Heart left ventricle (tissue), 16 donors: ENCODE measurements at regions not wholly inside any gene's neighbourhood (a gene's known extent, or its start where the extent isn't known, plus 50 kb on each side); places are given as distances from the start of the nearest gene placed in this dataset.

Experiments used
- ATAC-seq, 4 donors: fragments of 200-7000 bp; cut with Tn5 transposase; one replicate each; pipeline ENCODE4 v1.9.1; 2020 to 2022; ENCODE audit warnings: moderate library complexity in 4 of 4, mild to moderate bottlenecking in 3 of 4, moderate number of reproducible peaks in 1 of 4
- DNase-seq, 5 donors: peaks; one replicate each; pipeline ENCODE4 v3.0.0-alpha.2; 2020
- H3K27ac ChIP-seq, 12 donors: fragments of 200-600 bp; sonication (generic) in 4 of 12; one replicate each; pipeline versions ENCODE4 v1.5.0 to v1.8.0; 2016 to 2022; ENCODE audit warnings: mild to moderate bottlenecking in 2 of 12
- H3K27me3 ChIP-seq, 9 donors: fragments of 200-600 bp; sonication (generic) in 2 of 9; one replicate each; pipeline versions ENCODE4 v1.5.1 to v1.8.0; 2016 to 2022; ENCODE audit warnings: mild to moderate bottlenecking in 3 of 9
- H3K36me3 ChIP-seq, 9 donors: fragments of 200-600 bp; sonication (generic) in 2 of 9; one replicate each; pipeline versions ENCODE4 v1.5.0 to v1.8.0; 2018 to 2022; ENCODE audit warnings: mild to moderate bottlenecking in 2 of 9
- H3K4me1 ChIP-seq, 12 donors: fragments of 200-600 bp; sonication (generic) in 4 of 12; one replicate each; pipeline versions ENCODE4 v1.5.0 to v1.8.0; 2016 to 2022; ENCODE audit warnings: mild to moderate bottlenecking in 3 of 12
- H3K4me3 ChIP-seq, 12 donors: fragments of 200-600 bp; sonication (generic) in 4 of 12; one replicate each; pipeline versions ENCODE4 v1.5.0 to v1.8.0; 2017 to 2022; ENCODE audit warnings: mild to moderate bottlenecking in 9 of 12, moderate library complexity in 4 of 12
- H3K9me3 ChIP-seq, 12 donors: fragments of 200-600 bp; sonication (generic) in 4 of 12; one replicate each; pipeline versions ENCODE4 v1.5.0 to v1.8.0; 2016 to 2022; ENCODE audit warnings: mild to moderate bottlenecking in 1 of 12
- CTCF ChIP-seq, 12 donors: fragments of 200-600 bp; sonication (generic) in 4 of 12; IDR thresholded peaks; one replicate each; pipeline versions ENCODE4 v1.5.0 to v1.8.0; 2018 to 2022; ENCODE audit warnings: antibody characterized with exemption in 12 of 12, mild to moderate bottlenecking in 5 of 12
- POLR2A ChIP-seq, 2 donors: fragments of 450-650 bp; IDR thresholded peaks; one replicate each; pipeline ENCODE4 v1.6.1; 2017; ENCODE audit warnings: antibody characterized with exemption in 2 of 2, mild to moderate bottlenecking in 2 of 2, moderate library complexity in 2 of 2
- WGBS, 4 donors: extraction: QIAGEN DNeasy Blood & Tissue Kit in 2 of 4; methylation state at CpG; one replicate each; pipeline versions ENCODE4 v1.1.5 to v1.1.7; 2013 to 2018; 5-methylcytosine and 5-hydroxymethylcytosine counted together
- intact Hi-C, 10 donors: fragments of 100-400 bp; cut with DNase I; formaldehyde crosslinking; loops; one replicate each; pipeline versions ENCODE4 v1.11.1 to v1.14.2; 2022
- donor health status: ischemic (EF 13 %, LVEDD 7.1; RV severe dilation, severe dysfunction).
- donor health status: healthy with polysubstance abuse.
- donor health status: DM: no; HTN: yes; CAD: no.
- donor health status: DM: no; HTN: no; CAD: no.
- donor health status: ischemic (EF 25% LVEDD 6.9; RV normal size, moderate dysfunction).
- donor health status: ischemic (EF 25% LVEDD 5.7; RV mildly dilated, moderate dysfunction).
- donor health status: healthy.
- donor health status: DM: yes; HTN: yes; CAD: no.
- donor health status: ischemic (EF 35%, LVEDD 5.7; RV mildly dilated, moderate dysfunction).
- donor health status: nonischemic (EF 11% LVEDD 7.7; RV severe dilation, severe dysfunction).
- donor health status: DM: yes; HTN: yes; CAD: no.
- donor health status: PGD.
- donor health status: ischemic (EF 29% LVEDD 5.4; RV normal size, mild dysfunction).
- donor health status: nonischemic (EF 23%, LVEDD 6.1; RV moderate dilation, normal function).

DNA sequence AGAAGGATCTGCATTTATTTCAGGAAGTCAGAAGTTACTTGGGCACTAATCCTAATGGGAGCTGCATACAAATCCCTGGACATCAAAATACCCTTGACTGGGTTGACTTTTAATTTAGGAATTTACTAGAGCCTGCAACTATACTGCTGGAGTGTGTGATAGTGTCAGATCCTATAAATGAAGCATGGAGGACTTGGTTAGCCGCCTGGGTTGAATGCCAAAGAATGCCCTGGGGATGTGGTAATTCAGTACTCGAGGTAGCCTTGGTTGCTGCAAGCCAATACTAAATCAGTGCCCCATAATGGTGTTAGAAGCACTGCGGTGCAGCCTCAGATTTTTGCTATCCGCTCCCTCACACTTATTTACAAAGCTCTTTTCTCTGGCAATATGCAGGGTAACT, 184.9 kb downstream of the CAPZA3 start:
- no peaks in the 10 kb centered on the region for H3K4me1 ChIP-seq
- H3K27me3 ChIP-seq, result no peaks in the 10 kb centered on the region
- H3K27ac ChIP-seq, result no peak overlapping the region
- H3K36me3 ChIP-seq, result no peaks in the 10 kb centered on the region
- TF ChIP-seq POLR2A (IDR thresholded peaks at IDR 0.05) (no peak), CTCF (IDR thresholded peaks at IDR 0.05) (no peak)
- ATAC-seq, result no peak
- H3K9me3 ChIP-seq, result no peaks in the 10 kb centered on the region
- intact Hi-C loops, result no loop called here
- H3K4me3 ChIP-seq, result no peak overlapping the region
- DNase-seq, result no peak
- WGBS, 4 donors, result 80 to 91% (median 83%) methylated on average over 4 of the region's 4 CpGs

DNA sequence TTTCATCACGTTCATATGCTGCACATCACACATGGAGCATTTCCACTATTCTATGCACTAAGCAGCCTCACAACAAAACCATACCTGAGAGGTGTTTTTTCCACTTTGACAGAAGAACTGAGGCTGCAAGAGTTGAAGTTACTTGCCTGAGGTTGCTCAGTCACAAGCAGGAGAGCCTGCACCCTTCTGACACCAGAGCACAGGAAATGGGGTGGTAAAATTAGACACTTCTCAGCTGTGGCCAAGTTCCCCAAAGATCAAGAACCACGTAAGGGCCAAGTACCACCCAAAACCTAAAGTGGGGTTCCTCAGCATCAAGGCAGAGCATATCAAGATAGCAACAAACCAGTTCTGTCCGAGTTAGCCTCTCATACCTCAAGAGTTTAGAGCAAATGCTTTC, 185.8 kb downstream of the CAPZA3 start:
- DNase-seq (no peak), ATAC-seq (no peak)
- H3K9me3 ChIP-seq, result no peaks in the 10 kb centered on the region
- intact Hi-C loops, result no loop called here
- WGBS, 4 donors, result 70 to 88% (median 77%) methylated on average over 3 of the region's 3 CpGs
- H3K36me3 ChIP-seq, result no peaks in the 10 kb centered on the region
- H3K4me3 ChIP-seq, result no peak overlapping the region
- no peaks in the 10 kb centered on the region for H3K4me1 ChIP-seq
- no peak overlapping the region for H3K27ac ChIP-seq
- TF ChIP-seq CTCF (IDR thresholded peaks at IDR 0.05) (no peak), POLR2A (IDR thresholded peaks at IDR 0.05) (no peak)
- H3K27me3 ChIP-seq, result no peaks in the 10 kb centered on the region

DNA sequence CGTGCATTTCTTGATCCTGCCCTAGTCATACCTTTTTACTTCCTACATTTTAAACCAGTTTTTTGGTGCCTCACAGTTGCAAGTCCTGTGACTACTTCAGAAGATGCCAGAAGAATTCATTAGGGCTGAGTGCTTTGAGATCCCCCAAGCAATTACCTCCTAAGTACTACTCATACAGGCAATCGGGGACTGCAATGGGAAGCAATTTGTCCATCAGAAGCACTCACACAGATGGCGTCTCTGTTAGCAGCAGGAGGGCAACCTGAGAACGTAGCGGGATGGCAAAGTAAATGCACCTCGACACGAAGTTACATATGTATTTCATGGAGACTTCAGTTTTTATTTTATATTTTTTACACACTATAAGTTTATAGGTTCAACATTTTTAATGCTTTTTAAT, 188.3 kb downstream of the CAPZA3 start:
- H3K4me1 ChIP-seq, result no peaks in the 10 kb centered on the region
- H3K36me3 ChIP-seq, result no peaks in the 10 kb centered on the region
- TF ChIP-seq CTCF (IDR thresholded peaks at IDR 0.05) (no peak), POLR2A (IDR thresholded peaks at IDR 0.05) (no peak)
- intact Hi-C loops, result no loop called here
- no peak for DNase-seq
- no peak overlapping the region for H3K27ac ChIP-seq
- no peaks in the 10 kb centered on the region for H3K9me3 ChIP-seq
- ATAC-seq, result no peak
- H3K27me3 ChIP-seq, result no peaks in the 10 kb centered on the region
- no peak overlapping the region for H3K4me3 ChIP-seq
- WGBS, 4 donors, result 88 to 94% (median 92%) methylated on average over 7 of the region's 7 CpGs

DNA sequence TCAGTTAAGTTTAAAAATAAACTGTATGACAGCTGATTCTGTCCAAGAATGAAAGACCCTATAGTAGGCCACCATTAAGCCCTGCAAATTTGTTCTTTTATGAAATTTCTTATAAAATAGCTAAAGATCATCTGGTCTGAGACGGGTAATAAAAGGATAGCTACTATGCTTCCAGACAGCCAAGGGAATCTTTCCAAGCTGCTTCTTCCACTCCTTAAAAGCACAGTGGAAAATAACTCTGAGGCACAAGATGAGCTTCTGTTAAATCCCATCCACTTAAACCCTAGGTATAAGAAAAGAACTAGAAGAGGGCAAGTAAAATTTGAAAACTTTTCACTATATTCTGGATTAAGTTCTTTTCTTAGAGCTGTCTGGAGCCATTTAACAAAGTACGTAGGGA, 194.3 kb downstream of the CAPZA3 start:
- intact Hi-C loops, result no loop called here
- Histone ChIP-seq H3K4me3 (no peak overlapping the region), H3K4me1 (peaks cover 0 to 5% (median 0%) of the 10 kb centered on the region in 12 donors), H3K27ac (no peak overlapping the region), H3K9me3 (no peaks in the 10 kb centered on the region), H3K27me3 (no peaks in the 10 kb centered on the region), H3K36me3 (no peaks in the 10 kb centered on the region)
- no peak for DNase-seq
- 70 to 86% (median 78%) methylated on average over 2 of the region's 2 CpGs for WGBS, 4 donors
- ATAC-seq, result no peak
- TF ChIP-seq CTCF (IDR thresholded peaks at IDR 0.05), result no peak
